SH-SY5Y (cell line): ENCODE measurements at regions not wholly inside any gene's neighbourhood (a gene's known extent, or its start where the extent isn't known, plus 50 kb on each side); places are given as distances from the start of the nearest gene placed in this dataset.

ENCODE experiments used
- GATA2 ChIP-seq: IDR thresholded peaks from 2 replicates; pipeline ENCODE4 v1.6.1; 2011; ENCODE audit warnings: mild to moderate bottlenecking, low read depth, low read length
- GATA3 ChIP-seq: IDR thresholded peaks from 2 replicates; pipeline ENCODE4 v1.6.1; 2011; ENCODE audit warnings: low read depth, mild to moderate bottlenecking, low read length, moderate library complexity

GRCh38 chr6:44682987-44683779 lies 295.7 kb downstream of the CDC5L start:
- TF ChIP-seq GATA3, result no peak
- TF ChIP-seq GATA2, result no peak
